B cell (primary cell): ENCODE measurements at regions not wholly inside any gene's neighbourhood (a gene's known extent, or its start where the extent isn't known, plus 50 kb on each side); places are given as distances from the start of the nearest gene placed in this dataset.

Experiments
- CTCF ChIP-seq: fragments of 200-600 bp; IDR thresholded peaks from one replicate; pipeline ENCODE4 v1.8.0; 2022; ENCODE audit warnings: antibody characterized with exemption, mild to moderate bottlenecking
- EZH2 ChIP-seq: IDR thresholded peaks from 2 replicates; pipeline ENCODE4 v1.6.1; 2012; ENCODE audit warnings: borderline replicate concordance, low read depth, mild to moderate bottlenecking, moderate library complexity, low read length; ENCODE audit not compliant: insufficient read depth, poor library complexity, severe bottlenecking

GRCh38 chr7:80350430-80350829 lies 161.4 kb downstream of the GNAT3 start:
- no peak for TF ChIP-seq CTCF
- no peak for TF ChIP-seq EZH2
